Endodermal cell (in vitro differentiated cells): ENCODE measurements at regions not wholly inside any gene's neighbourhood (a gene's known extent, or its start where the extent isn't known, plus 50 kb on each side); places are given as distances from the start of the nearest gene placed in this dataset.

Experiments used
- DNase-seq: peaks from one replicate; pipeline ENCODE4 v3.0.0-alpha.2; 2017
- H3K27ac ChIP-seq: 2 replicates; pipeline ENCODE4 v1.5.1; 2013; ENCODE audit warnings: mild to moderate bottlenecking, low read depth, low read length, moderate library complexity
- H3K27me3 ChIP-seq: 2 replicates; pipeline ENCODE4 v1.6.1; 2013; ENCODE audit warnings: mild to moderate bottlenecking, low read length, moderate library complexity; ENCODE audit not compliant: insufficient read depth, control insufficient read depth, poor library complexity, severe bottlenecking
- H3K36me3 ChIP-seq: 2 replicates; pipeline ENCODE4 v1.7.0; 2013; ENCODE audit warnings: mild to moderate bottlenecking, low read length, moderate library complexity; ENCODE audit not compliant: control insufficient read depth, insufficient read depth
- H3K4me1 ChIP-seq: one replicate; pipeline ENCODE4 v1.7.0; 2013; ENCODE audit warnings: low read length; ENCODE audit not compliant: control insufficient read depth, insufficient read depth
- H3K4me3 ChIP-seq: 2 replicates; pipeline ENCODE4 v1.5.1; 2013; ENCODE audit warnings: mild to moderate bottlenecking, low read length, moderate library complexity
- H3K9ac ChIP-seq: 2 replicates; pipeline ENCODE4 v1.6.1; 2013; ENCODE audit warnings: mild to moderate bottlenecking, low read length, moderate library complexity; ENCODE audit not compliant: poor library complexity, severe bottlenecking; ENCODE audit errors: extremely low read depth
- H3K9me3 ChIP-seq: 2 replicates; pipeline ENCODE4 v1.6.1; 2013; ENCODE audit warnings: mild to moderate bottlenecking, low read length, moderate library complexity; ENCODE audit not compliant: control insufficient read depth
- H3K27ac Mint-ChIP-seq: 2 replicates; pipeline ENCODE4 v1.8.0; 2020; ENCODE audit warnings: mixed read lengths
- H3K27me3 Mint-ChIP-seq: 2 replicates; pipeline ENCODE4 v1.8.0; 2021; ENCODE audit warnings: mild to moderate bottlenecking, mixed read lengths; ENCODE audit not compliant: insufficient read depth
- H3K36me3 Mint-ChIP-seq: 2 replicates; pipeline ENCODE4 v1.8.0; 2020; ENCODE audit warnings: low read depth, mixed read lengths
- H3K4me1 Mint-ChIP-seq: 2 replicates; pipeline ENCODE4 v1.8.0; 2020; ENCODE audit warnings: mixed read lengths
- H3K4me3 Mint-ChIP-seq: 2 replicates; pipeline ENCODE4 v1.8.0; 2020; ENCODE audit warnings: mild to moderate bottlenecking, moderate library complexity, mixed read lengths
- H3K9me3 Mint-ChIP-seq: 2 replicates; pipeline ENCODE4 v1.8.0; 2020; ENCODE audit warnings: mild to moderate bottlenecking, mixed read lengths
- WGBS, 2 experiments: methylation state at CpG; one replicate each; pipeline versions ENCODE4 v1.1.5 to v1.1.7; 2013; ENCODE audit warnings: missing lambda C conversion rate in 2 of 2, mixed read lengths in 1 of 2; ENCODE audit not compliant: insufficient coverage in 1 of 2, insufficient read length in 1 of 2; 5-methylcytosine and 5-hydroxymethylcytosine counted together
- TF ChIP-seq, protein P1 (sequence below): fragments of 200-600 bp; sonication (generic); conservative IDR thresholded peaks from 2 replicates; pipeline ENCODE4 v1.5.0; 2021; ENCODE audit warnings: antibody characterized with exemption, mild to moderate bottlenecking

DNA sequence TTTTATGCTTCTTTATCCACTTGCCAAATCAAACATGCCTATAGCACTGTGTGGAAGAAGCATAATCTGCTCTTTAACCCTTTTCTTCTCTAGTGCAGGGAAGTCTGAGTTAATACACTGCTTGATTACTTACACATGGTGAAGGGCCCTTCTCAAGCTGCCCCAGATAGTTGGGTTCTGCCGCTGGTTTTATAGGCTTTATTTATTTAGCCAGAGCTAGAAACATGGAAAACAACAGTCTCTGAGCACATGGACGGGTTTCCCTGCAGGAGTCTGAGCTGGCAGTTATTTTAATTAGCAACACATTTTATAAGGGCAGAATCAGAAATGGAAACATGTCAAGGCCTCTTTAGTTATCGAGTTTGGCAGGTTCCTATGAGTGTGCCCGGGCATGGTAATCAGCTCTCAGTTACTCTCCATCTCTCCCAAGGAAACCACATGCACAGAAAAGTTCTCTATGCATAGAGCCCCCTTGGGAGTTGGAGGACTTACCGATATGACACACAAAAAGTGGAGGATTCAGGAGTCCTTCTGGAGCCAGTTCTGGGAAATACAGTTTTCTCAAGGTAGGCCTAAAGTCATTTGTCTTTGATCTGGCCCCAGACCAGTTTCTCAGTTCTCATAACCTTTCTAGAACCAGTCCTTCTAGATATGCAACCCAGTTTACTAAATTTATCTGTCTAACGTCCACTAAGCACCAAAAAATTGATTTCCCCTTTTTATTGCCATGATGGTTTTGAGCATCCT, 564.8 kb downstream of the ACTL7B start:
- WGBS, 2 experiments = 94 to 100% methylated on average over 4 to 6 of the region's 6 CpGs
- H3K27ac ChIP-seq = no peak overlapping the region
- H3K9me3 ChIP-seq = no peaks in the 10 kb centered on the region
- H3K4me3 ChIP-seq = no peak overlapping the region
- Mint-ChIP-seq H3K4me3 (no peak overlapping the region), H3K36me3 (no peaks in the 10 kb centered on the region), H3K27me3 (no peaks in the 10 kb centered on the region), H3K9me3 (no peaks in the 10 kb centered on the region), H3K4me1 (peaks cover 11% of the 10 kb centered on the region), H3K27ac (no peak overlapping the region)
- DNase-seq = no peak
- no peak overlapping the region for H3K9ac ChIP-seq
- no peaks in the 10 kb centered on the region for H3K36me3 ChIP-seq
- peaks cover 3% of the 10 kb centered on the region for H3K4me1 ChIP-seq
- TF ChIP-seq, protein P1, sequence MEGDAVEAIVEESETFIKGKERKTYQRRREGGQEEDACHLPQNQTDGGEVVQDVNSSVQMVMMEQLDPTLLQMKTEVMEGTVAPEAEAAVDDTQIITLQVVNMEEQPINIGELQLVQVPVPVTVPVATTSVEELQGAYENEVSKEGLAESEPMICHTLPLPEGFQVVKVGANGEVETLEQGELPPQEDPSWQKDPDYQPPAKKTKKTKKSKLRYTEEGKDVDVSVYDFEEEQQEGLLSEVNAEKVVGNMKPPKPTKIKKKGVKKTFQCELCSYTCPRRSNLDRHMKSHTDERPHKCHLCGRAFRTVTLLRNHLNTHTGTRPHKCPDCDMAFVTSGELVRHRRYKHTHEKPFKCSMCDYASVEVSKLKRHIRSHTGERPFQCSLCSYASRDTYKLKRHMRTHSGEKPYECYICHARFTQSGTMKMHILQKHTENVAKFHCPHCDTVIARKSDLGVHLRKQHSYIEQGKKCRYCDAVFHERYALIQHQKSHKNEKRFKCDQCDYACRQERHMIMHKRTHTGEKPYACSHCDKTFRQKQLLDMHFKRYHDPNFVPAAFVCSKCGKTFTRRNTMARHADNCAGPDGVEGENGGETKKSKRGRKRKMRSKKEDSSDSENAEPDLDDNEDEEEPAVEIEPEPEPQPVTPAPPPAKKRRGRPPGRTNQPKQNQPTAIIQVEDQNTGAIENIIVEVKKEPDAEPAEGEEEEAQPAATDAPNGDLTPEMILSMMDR = no peak
- H3K27me3 ChIP-seq = no peaks in the 10 kb centered on the region

GRCh38 chr9:108286638-108287206, 569.1 kb downstream of the ACTL7B start:
- H3K4me3 ChIP-seq = no peak overlapping the region
- no peaks in the 10 kb centered on the region for H3K36me3 Mint-ChIP-seq
- no peaks in the 10 kb centered on the region for H3K9me3 Mint-ChIP-seq
- H3K9ac ChIP-seq = no peak overlapping the region
- H3K4me1 Mint-ChIP-seq = peaks cover 13% of the 10 kb centered on the region
- no peaks in the 10 kb centered on the region for H3K36me3 ChIP-seq
- TF ChIP-seq, protein P1 = no peak
- H3K4me1 ChIP-seq = peaks cover 3% of the 10 kb centered on the region
- H3K9me3 ChIP-seq = no peaks in the 10 kb centered on the region
- no peak overlapping the region for H3K4me3 Mint-ChIP-seq
- no peaks in the 10 kb centered on the region for H3K27me3 Mint-ChIP-seq
- WGBS, 2 experiments = 87 to 93% methylated on average over 6 to 7 of the region's 7 CpGs
- no peak overlapping the region for H3K27ac Mint-ChIP-seq
- H3K27me3 ChIP-seq = no peaks in the 10 kb centered on the region
- no peak for DNase-seq
- H3K27ac ChIP-seq = no peak overlapping the region

DNA sequence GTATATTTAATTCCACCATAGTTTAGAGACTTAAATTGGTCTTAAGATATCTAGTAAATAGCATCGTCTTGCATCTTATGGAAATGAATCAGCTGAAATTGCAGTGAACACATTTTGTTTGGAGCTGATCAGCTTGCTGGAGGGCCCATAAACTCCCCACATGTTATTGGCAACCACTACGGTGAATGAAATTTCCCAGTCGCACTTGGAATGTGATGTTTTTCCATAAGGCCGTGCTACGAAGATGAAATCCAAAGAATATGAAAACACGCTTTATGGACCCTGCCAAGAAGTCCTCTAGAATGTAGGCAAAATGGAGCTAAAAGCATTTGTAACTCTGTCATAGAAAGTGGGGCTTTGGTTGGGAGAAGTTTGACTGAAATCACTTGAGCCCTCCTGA, 572.1 kb downstream of the ACTL7B start:
- WGBS, 2 experiments = 96 to 99% methylated on average over 6 of the region's 6 CpGs
- TF ChIP-seq, protein P1 = no peak
- DNase-seq = no peak
- H3K27ac Mint-ChIP-seq = no peak overlapping the region
- no peak overlapping the region for H3K4me3 Mint-ChIP-seq
- H3K27ac ChIP-seq = no peak overlapping the region
- H3K4me3 ChIP-seq = peak overlapping the region; percentile 51
- no peaks in the 10 kb centered on the region for H3K9me3 ChIP-seq
- no peaks in the 10 kb centered on the region for H3K36me3 Mint-ChIP-seq
- no peaks in the 10 kb centered on the region for H3K27me3 ChIP-seq
- H3K9ac ChIP-seq = no peak overlapping the region
- no peaks in the 10 kb centered on the region for H3K36me3 ChIP-seq
- peaks cover 3% of the 10 kb centered on the region for H3K4me1 ChIP-seq
- peaks cover 2% of the 10 kb centered on the region for H3K27me3 Mint-ChIP-seq
- H3K4me1 Mint-ChIP-seq = peaks cover 13% of the 10 kb centered on the region
- no peaks in the 10 kb centered on the region for H3K9me3 Mint-ChIP-seq
